HuH-7.5 (cell line): ENCODE measurements at regions not wholly inside any gene's neighbourhood (a gene's known extent, or its start where the extent isn't known, plus 50 kb on each side); places are given as distances from the start of the nearest gene placed in this dataset.

ENCODE experiments used
- DNase-seq: peaks from one replicate; pipeline ENCODE4 v3.0.0; 2011; ENCODE audit warnings: low spot score

DNA sequence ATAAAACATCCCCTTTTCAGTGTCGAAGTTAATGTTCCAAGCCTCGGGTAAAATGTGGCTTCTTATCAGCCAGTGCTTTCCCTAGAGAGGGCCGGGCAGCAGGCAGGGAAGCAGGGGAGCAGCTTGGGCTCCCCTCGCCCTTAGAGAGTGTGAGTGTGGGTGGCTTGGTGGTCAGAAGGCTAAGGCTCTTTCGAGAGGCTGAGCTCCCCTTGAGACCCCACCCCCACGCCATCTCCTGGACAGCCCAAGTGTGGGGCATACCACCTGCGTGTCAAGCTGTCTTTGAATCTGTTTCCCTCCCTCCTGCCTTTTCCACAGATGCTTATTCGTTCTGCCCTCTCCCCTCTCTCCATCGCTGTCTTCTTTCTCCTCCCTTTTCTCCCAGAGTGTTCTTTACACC, 95.1 kb upstream of the FOXP4 start:
- no peak for DNase-seq

DNA sequence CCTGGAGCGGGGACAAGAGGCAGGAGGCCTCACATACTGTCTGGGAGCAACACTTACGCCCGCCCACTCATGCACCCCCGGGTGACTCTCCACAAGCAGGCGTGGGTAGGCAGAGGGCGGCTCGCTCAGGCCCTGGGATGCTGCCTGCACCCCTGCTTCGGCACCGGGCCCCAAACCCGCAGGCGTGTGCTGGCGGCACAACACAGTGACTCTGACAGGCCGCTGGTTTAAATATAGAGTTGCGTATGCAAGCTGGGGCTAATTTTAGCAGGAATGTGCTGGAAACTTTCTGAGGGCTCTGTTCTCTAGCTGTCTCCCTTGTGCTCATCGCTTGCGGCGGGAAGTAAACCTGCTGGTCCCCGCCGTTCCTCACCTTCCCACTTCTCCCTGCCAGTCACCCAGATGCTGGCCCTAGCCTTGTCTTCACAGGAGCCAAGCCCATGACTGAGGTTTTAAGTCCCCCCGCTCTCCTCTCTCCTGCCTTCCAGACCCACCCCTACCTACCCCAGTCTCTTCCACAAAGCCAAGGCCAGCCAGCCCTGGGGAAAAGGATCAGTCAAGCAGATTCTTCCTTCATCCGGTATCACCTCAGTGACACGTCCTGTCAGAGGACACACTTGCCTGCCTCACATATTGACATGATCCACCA, 94.5 kb upstream of the FOXP4 start:
- no peak for DNase-seq

DNA sequence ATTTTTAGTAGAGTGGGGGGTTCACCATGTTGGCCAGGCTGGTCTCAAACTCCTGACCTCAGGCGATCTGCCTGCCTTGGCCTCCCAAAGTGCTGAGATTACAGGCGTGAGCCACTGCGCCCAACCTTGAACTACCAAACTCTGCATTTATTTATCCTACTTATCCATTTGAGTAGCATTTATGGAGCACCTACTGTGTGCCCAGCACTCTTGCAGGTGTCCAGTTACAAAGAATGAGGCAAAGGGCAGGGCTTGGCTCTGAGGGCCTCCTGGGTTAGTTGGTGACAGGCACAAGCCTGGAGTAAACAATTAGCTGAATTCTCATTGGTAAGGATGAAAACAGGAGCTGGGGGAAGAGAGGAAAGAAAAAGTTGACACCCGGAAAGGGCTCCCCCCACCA, 93.4 kb upstream of the FOXP4 start:
- no peak for DNase-seq

DNA sequence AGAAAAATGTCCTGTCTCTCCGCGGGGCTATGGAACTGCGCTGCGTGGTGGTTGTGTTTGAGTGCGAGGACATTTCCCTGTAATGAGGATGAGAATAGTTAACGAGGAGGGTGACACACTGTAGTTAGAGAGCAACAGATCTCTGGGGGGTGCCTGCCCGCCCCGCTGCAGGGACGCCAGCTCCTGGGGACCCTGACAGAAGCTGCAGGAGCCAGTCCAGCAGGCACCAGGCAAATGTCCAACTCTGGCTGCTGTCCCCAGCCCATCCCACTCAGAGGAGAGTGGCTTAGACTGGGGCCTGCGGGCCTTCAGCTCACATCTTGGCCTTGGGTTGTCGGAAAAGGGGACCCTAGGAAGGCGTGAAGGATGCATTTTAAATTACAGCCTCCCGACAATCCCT, 92.9 kb upstream of the FOXP4 start:
- DNase-seq: no peak

DNA sequence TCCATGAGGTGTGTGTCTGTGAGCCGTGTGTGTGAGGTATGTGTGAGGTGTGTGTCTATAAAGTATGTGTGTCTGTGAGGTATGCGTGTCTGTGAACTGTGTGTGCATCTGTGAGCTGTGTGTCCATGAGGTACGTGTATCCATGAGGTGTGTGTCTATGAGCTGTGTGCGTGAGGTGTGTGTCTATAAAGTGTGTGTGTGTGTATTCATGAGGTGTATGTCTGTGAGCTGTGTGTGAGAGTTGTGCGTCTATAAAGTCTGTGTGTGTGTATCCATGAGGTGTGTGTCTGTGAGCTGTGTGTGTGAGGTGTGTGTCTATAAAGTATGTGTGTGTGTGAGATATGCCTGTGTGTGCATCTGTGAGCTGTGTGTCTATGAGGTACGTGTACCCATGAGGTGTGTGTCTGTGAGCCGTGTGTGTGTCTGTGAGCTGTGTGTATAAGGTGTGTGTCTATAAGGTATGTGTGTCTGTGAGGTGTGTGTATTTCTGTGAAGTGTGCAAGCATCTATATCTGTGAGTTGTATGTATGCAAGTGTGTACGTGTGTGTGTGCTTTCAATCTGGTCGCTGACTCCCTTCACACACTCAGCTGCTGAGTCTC, 91.9 kb upstream of the FOXP4 start:
- DNase-seq: no peak

DNA sequence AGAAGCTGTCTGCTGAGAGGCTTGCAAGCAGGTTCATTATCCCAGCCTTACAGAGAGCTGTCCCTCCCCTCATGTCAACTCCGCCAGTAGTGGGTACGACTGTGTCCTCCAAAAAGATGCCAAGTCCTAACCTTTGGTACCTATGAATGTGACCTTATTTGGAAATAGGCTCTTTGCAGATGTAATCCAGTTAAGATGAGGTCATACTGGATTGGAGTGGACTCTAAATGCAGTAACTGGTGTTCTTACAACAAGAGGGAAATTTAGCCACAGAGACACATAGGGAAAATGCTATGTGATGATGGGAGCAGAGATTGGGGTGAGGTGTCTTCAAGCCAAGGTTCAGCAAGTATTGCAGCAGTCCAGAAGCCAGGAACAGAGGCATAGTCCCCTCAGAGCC, 90.8 kb upstream of the FOXP4 start:
- DNase-seq: no peak

DNA sequence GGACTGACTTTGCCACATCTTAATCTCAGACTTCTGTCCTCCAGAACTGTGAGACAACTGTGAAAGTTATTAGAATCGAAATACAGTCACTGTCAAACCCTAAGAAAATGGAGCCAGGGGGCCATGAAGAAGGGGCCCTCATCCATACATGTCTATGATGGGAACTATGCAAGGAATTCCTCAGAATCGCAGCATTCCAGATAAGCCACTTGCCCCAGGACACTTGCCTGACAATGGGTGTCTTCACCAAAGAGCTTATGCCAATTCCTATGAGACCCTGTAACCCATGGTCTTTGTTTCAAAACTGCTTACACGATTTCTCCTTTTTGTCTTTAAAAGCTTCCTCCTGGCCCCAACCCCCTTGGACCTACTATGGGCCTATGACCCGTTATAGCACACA, 90.4 kb upstream of the FOXP4 start:
- no peak for DNase-seq

DNA sequence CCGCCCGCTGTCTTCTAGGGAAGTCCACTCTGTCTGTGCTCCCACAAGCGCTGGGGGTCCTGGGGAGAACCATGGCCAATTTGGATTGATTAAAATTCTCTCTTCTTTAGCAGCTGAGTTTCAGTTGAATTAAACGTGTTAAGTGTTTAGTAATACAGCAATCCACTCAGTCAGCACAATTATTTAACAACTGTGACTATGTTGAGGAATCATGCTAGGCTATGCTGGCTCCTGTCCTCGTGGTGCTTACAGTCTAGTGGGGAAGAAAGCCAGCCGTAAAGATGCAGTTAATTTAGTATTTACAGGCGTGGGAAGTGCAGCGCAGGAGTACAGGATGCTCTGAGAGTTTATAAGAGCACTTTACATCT, 88.9 kb upstream of the FOXP4 start:
- DNase-seq: no peak

DNA sequence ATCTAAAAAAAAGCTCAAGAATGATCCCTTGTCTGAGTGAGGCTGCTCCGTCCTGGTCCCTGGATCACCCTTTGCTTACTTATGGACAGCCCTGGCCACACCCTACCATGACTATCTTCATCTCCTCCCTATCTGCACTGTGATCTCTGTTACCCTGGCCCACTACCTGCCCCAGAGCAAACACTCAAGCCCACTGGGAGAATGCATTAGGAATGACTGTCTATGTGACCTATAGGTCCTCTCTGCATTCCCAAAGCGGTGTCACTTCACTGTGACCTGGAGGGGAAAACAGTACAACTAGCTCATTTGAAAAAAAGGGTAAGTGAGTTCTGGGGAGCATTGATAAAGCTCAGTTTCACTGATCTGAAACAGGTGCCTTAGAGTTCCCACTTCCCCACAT, 86.4 kb upstream of the FOXP4 start:
- no peak for DNase-seq

DNA sequence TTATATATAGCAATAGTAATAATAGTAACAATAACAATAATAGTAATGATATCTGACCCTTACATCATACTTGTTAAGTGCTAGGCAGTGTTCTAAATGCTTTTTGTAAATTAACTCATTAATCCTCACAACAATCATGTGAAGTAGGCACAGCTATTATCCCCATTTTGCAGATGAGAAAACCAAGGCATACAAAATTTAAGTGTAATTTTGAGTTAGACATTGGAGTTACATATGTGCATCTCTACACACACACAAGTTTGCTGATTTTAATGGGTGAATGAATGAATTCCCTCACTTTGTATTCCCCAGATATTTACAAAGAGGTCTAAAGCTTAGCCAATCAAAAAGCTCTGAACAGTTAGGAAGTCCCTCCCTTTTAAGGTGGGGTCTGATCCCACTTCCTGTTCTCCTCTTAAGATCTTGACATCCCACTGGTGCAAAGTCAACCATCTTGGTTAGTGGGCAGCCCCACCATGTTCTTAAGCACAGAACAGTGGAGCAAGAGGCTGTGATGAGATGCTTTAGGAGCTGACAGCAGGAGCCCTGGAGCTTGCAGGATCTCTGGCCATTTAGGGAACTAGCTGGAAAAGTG, 85.3 kb upstream of the FOXP4 start:
- DNase-seq: no peak

DNA sequence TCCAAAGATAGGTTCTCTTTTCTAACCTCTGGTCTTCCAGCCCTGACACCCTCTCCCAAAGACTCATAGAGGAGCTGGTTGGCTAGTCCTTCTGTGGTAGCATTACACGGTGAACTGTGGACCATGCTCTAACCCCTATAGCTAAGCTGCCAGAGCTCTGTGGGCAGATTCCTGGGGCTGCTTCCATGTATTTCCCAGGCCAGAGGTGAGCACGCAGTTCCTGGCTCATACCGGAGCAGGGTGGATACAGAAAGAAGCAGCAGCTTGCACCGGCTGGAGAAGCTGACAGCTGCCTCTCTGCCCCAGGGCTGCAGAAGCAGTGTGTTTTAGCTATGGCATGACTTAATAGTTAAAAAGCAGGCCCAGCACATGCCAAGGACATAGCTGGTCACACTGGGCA, 84.1 kb upstream of the FOXP4 start:
- no peak for DNase-seq

DNA sequence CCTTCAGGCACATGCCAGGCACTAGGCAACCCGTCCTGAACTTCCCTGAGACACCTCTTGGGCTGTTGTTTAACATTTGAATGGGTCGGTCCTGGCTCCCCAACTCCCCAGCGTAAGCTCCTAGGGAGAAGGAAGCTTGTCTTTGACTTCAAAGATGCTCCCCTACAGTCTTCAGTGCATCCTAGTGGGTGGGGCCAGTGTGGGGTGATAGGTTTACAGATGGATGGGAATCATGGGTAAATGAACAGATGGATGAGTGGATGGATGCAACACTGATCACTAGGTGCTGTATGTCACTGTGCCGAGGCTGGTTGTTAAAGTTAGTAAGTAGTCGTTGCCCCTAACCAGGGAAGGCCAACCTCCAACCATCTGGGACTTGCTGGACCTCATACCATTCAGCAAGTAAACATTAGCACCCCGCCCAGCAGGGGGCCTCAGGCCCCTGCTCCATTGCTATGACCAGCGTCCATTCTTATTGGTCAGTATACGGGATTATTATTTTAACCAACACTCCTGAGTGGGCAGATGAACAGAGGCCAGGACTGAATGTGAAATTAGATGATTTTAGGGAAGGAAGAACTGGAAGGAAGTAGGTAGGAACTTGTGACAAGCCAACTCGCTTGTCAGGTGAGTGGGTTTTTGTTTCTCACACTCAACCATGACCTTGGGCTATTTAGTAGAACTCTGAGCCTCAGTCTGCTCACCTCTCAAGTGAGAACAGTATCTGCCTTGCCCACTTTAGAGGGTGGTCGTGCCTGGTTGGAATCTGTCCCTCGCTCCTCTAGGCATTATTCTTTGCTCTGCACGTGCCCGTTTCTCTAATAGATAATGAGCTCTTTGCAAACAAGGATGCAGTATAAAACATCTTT, 82.9 kb upstream of the FOXP4 start:
- DNase-seq: peak; percentile 66

DNA sequence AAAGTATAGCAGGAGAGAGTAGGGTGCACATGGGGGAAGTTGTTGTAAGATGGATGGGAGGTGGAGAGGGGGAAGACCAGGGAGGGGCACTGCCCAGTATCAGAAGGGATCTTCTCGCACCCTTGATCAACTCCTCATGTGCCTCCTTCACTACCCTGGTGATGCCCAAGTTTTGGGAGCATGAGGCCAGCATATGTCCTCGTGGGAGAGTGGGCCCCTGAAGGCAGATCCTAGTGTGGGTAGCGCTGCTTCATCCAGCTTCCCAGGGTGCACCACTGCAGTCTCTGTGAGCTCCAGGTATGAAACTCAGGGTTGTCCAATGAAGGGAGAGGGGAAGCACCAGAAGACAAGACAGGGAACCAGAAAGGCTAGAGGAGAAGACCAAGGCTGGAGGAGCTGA, 82.2 kb upstream of the FOXP4 start:
- DNase-seq: no peak

DNA sequence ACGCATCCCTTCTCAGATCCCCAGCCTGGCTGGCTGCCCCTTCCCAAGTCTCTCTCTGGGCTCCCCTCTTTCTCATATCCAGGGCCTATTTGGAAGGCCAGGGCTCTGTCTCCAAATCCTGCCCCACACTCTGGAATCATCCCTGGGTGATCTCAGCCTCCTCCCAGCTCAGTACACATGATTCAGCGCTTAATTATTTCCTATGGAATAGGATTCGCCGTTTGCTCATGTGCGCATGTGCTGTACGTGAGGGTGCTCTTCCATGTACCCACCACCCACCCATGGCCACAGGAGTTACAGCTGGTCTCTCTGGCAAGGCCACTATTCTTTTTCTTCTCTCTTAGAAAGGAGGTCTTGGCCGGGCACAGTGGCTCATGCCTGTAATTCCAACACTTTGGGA, 81.7 kb upstream of the FOXP4 start:
- no peak for DNase-seq

DNA sequence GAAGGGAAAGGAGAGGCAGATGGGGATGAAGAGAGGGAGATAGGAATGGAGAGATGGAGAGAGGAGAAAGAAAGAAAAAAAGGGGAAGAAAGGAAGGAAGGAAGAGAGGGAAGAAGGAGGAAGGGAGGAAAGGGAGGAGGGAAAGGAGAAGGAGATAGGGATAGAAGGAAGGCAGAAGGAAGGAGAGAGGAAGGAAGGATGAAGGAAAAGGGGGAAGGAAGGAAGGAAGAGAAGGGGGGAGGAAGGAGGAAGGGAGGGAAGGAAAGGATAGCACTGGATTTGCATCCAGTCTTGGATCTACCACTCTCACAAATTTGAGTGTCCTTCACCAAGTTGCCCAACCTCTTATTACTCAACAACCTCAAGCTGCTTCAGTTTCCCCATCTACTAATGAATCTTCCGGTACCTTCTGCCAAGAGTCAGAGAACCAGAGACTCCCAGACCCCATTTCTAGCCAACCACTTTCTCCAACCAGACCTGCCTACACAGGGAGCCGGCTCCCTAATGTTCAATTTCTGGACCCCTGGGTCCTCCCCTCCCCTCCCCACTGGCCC, 79.7 kb upstream of the FOXP4 start:
- DNase-seq: no peak

DNA sequence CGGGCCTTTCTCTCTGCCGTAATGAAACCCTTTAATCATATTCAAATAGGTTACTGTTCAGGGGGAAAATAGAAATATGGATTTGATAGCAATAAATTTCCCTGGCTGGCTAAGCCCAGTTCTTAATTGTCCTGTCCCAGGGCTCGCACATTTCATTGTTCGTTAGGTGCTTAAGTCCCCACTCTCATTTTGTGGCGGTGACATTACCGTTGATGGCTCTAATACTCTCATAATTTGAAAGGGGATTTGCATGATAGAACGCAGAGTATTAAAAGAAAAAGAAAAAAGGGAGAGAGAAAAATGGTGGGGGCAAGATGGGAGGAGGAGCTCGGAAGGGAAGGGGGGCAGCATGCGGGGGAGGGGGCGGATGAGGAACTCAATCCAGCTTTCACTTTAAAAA, 79.1 kb upstream of the FOXP4 start:
- DNase-seq: no peak

DNA sequence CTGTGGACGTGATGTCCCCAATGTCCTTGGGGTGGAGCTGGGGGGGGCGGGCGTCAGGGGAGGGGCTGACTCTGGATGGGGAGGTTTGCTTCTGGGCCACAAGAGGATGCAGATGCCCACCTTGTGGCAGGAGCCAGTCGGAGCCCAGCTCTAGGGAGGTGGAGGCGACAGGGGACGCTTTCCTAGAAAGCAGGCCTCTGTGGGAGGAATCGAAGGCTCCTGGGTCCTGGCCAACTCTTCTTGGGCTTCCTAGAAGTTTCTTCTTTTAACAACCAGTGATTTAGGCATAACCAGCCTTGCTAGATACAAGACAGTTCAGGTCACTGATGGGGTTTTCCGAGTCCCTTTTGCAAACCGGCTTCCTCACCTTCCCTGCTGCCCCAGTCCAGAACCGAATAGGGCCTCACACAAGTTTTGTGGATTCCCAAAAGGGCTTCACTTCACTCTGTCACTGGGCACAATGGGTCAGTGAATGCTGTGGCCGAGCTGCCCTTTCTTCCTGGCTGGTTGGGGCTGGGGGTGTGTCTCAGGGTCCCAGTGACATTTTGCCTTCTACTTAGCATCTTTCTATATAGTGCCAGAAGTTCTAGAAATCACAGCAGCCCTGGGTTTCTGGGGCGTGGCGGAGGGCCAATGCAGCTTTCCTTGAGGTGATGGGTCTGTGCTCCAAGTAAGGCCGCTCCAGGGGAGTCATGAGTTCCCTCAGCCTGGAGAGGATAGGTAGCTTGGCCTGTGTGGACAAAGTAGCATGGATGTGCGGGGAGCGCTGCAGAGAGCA, 78.4 kb upstream of the FOXP4 start:
- DNase-seq: no peak

DNA sequence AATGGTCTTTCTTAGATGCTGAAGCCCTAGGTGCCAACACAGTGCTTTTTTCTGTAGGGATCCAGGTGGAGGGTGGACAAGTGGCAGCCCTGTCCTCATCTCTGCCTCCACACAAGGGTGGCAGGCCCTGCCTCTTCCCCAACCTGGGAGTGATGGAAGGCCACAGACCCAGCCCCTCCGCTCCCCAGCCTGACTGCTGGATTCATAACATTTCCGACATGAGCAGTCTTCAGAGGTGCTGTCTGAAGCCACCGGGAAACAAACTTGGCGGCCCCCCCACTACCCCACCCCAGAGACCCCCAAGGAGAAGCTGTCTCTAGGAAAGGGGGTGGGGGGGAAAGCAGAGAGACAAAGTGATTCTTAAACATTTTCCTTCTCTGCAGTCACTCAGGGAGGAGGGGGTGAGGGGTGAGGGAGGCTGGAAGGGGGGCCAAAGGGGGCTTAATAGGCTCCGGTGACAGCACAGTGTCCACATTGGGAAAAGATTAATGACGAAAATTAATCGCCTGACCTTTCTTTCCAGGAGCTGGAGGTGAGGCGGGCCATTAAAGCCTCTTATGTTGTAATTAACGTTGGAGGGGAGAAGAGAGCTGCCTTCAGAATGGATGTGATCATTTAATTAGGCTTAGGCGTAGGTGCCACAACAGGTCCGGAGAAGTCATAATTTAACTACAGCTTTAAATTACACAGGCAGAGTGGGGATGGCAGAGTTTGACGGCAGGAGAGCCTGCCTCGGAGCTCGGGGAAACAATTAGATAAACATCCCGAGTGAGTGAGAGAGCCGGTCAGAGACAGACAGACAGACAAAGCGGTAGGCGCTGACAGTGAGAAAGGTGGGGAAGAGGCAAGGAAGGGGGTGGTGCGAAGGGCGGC, 76.8 kb upstream of the FOXP4 start:
- no peak for DNase-seq

DNA sequence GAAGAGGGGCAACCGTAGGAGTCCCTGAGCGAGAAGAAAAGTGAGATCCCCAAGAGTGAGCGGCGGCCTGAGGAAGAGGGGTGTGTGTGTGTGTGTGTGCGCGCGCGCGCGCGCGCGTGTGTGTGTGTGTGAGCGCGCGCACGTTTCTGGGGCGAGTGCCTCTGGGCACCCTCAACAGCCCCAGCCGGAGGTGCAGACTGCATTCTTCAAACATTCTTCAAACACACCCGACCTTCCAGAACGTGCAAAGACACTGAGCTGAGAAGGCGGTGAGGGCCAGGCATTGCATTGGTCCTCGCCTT, 76.2 kb upstream of the FOXP4 start:
- DNase-seq: no peak

DNA sequence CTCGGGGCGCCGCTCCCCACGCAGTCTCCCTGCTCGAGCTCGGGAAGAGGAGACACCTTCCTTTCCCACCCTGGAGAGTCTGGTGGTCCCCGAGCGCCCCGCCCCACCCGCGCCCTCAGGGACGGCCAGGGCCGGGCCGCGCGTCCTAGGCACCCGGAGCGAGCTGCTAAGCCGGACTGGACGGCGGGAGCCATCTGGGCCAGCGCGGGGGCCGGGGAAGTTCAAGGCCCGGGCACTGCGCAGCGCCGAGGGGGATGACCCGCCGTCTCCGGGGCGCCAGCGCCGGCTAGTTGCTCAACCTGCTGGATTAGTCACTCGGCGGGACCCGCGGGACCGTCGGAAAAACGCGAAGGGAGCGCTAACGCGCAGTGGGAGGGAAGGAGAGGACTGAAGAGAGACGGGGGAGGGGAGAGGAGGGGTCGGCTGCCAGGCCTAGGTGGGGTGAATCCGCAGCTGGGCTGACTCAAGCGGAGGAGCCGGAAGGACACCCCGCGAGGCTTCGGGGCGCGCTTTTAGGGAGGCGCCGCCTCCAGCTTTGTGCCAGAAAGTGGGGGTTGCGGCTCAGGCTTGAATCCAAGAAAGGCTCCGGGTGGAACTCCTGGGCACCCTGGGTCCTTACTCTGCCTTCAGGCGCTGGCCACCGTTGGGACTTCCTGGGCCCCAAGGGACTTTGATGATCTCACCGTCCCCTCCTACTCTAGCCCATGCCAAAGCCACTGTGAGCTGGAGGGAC, 75.7 kb upstream of the FOXP4 start:
- no peak for DNase-seq
